ENCODE measurements at regions not wholly inside any gene's neighbourhood (a gene's known extent, or its start where the extent isn't known, plus 50 kb on each side); places are given as distances from the start of the nearest gene placed in this dataset.

DNA sequence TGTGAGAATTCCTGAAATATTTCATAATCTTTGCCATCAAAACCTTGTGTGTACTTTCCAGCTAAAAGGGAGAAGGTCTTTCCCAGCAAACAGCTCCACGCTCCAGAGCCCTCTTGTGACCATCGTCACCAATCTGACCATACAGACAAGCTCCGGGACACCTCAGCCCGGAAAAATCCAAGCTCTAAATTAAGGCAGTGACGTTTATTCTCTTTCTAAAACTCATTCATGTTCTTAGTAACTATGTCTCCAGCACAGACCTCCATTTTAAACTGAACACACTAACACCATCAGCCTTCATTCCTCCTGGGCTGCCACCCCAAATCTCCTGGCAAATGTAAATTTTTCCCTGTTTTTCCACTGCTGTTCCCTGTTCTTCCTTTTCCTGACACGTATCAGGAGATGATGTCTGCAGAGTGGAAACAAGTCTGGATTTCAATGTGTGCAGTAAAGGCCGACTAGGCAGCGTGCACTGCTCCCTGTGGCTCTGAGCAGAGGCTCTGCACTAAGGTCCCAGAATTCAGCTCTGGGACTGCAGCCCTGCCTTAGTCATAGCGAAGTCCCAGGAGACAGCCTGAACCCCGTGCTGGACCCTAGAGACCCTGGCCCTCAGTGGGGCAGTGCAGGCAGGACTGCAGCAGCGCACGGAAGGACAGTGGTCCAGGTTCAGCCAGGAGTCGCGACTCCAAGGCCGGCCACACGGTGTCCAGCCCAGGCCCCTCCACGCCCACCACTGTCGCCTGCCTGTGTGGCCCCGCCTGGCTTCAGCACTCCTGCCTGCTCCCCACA is 452.5 kb upstream of the SALL3 start:
- TF ChIP-seq POLR2A (IDR thresholded peaks at IDR 0.05; ENCODE audit: low read length), result no peak
- TF ChIP-seq GATA1 (IDR thresholded peaks at IDR 0.05; ENCODE audit: low read depth, low read length), result no peak

All from erythroblast (primary cell).